Stimulated activated CD8-positive, alpha-beta memory T cell treated with anti-CD3 and anti-CD28 coated beads, Interleukin-12 subunit alpha, Interleukin-12 subunit beta, amount 100 ng/mL, for 24 hours (primary cell): ENCODE measurements at regions not wholly inside any gene's neighbourhood (a gene's known extent, or its start where the extent isn't known, plus 50 kb on each side); places are given as distances from the start of the nearest gene placed in this dataset.
"Not testable (repeated sequence)": the region's sequence is repeated elsewhere in the genome, so short reads cannot be mapped to it uniquely, and the experiment has no call there.

Source experiments
- DNase-seq: peaks from one replicate; pipeline ENCODE4 v3.0.0-alpha.2; 2020; ENCODE audit errors: extremely low read depth

DNA sequence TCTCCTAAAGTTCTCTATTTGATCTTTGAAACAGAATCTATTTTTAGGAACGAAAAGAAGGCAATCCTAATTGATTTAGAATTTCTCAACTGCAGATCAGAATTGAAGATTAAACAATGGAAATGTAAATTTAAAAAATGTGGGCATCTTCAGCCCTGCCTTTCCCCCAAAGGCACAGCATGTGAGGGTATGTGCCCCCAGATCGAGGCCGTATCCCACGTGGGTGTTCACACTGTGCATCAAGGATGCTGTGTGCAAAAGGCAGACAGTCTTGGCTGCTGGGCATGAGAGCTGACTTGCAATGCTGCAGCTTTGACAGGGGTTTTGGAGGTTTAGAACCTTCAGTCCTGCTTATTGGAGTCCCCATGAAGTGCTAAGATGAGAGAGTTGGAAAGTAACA is 346.3 kb downstream of the VRK1 start:
- DNase-seq: no peak

DNA sequence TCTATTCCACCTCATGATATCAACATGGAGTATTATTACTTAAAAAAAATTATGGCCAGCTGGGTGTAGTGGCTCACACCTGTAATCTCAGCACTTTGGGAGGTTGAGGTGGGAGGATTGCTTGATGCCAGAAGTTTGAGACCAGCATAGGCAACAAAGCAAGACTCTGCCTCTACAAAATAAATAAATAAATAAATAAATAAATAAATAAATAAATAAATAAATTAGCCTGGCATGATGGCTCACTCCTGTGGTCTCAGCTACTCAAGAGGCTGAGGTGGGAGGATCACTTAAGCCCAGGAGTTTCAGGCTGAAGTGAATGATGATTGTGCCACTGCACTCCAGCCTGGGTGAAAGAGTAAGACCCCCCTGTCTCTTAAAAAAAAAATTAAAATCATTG is 350.8 kb downstream of the VRK1 start:
- not testable (repeated sequence) for DNase-seq

DNA sequence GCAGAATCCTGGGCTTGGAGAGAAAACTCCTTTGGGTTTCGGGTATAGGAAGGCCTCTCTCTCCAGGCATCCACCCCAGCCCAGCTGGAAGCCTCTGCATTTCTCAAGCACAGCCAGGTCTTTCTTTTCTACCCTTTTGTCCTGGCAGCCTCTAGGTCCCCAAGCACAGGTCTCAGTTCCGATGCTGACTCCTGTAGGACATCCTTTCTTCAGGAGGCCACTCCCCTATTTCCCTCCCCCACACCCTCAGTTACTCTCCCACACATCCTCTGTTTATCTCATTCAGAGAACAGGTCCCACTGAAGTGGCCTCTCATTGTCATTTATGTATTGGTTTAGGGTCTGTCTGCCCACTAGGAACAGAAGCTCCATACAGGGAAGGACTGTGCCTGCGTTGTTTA is 352.6 kb downstream of the VRK1 start:
- no peak for DNase-seq

DNA sequence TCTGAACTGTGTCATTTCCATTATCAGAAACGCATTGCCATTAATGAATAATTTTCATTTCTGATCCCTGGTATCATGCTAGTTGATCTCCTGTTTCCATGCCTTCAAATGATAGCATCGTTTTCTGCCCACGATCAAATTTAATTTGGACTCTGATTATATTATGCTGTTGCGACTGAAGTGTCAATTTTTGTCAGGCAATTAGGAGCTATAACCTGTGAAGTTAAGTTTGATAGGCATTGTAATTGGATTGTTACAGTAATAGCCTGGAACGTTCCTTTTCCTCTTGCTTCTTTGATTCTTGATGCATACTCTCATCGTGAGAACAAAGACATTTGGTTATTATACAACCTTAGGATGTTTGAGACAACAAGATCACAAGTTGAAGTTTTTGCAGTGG is 356.3 kb downstream of the VRK1 start:
- DNase-seq: no peak

DNA sequence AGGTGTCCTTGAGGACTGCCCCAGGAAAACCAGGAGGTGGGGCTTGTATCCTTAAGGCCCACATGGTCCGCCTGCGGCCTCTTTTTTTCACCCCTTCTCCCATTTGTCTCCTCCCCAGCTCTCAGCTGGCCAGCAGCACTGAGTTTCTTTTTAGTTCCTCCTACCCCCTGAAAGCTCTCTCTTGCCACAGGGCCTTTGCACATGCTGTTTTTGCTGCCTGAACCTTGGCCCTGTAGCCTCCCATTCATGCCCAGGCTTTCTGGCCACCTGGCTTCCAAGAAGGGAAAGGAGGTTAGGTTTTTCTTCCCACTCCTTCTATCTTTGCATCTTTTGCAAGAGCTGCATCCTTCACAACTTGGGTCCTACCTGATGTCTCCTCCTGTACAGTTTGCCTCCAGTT is 358.1 kb downstream of the VRK1 start:
- no peak for DNase-seq

DNA sequence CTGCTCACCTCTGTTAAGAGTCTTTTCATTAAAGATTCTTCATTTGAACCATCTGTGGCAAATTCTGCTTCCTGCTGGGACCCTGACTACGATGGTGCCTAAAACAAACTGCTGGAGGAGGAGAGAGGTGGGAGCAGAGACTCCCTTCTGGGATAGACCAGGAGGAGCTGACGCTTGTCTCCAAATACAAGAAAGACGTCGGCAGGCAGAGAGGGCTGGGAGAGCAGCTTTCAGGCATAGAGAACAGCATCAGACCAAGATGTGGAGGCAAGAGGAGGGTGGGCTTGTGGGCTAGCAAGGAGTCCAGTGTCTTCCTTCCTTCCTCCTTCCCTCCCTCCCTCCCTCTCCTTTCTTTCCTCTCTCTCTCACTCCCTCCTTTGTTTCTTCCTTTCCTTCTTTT is 358.6 kb downstream of the VRK1 start:
- DNase-seq: no peak

DNA sequence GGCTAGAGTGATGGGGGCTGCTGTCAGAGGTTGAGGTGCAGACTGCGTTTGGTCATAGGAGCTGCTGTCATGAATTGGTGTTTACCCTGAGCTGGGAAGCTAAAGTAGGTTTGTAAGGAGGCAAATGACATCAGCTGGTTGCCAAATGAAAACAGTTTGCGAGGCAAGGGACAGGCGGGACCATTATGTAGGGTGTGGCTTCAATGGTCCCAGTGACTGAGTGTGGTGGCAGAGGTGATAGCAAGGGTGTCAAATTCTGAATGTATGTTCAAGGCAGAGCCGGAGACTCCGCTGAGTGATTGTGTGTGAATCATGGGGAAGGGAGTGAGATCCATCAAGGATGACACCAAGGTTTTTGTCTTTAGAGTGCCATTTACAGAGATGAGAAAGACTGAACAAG is 359.5 kb downstream of the VRK1 start:
- DNase-seq: no peak

DNA sequence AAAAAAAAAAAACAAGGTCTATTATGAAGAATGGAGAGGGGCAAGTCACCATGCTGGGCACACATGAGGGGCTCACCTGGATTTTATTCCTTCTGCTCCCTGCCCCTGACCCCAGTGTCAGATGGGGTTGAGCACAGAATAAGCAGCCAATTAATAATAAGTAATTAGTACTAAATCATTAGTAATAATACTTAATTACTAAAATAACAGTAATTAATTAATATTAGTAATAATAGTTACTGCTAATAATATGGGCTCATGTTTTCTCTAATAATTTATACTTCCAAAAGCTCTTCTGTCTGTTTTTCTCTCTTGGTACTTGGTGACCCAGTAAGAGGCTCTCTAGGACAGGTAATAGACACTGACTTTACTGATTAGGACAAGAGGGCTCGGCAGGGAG is 360.9 kb downstream of the VRK1 start:
- DNase-seq: no peak

DNA sequence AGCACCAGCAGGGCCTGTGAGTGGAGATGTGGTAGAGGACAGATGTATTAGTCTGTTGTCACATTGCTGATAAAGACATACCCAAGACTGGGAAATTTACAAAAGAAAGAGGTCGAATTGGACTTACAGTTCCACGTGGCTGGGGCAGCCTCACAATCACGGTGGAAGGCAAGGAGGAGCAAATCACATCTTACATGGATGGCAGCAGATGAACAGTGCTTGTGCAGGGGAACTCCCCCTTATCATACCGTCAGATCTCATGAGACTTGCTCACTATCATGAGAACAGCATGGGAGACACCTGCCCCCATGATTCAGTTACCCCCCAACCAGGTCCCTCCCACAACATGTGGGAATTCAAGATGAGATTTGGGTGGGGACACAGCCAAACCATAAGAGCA is 361.9 kb downstream of the VRK1 start:
- DNase-seq: no peak

DNA sequence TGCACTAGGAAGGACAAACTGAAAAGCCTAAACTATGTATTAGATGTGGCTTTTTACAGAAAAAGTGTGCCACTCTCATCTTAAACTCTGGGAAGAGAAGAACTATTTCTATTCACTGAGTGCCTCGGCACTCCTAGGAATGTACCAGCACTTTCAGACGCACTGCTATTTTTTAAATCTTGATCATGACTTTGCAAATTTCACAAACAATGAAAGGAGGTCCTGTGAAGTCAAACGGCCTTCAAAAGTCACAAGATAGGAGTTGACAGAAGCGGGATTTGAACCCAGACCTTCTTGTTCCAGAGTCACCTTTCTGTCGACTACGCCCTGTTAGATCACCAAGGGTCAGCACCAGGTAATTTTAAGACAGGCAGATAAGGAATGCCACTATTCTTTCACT is 365.4 kb downstream of the VRK1 start:
- no peak for DNase-seq

DNA sequence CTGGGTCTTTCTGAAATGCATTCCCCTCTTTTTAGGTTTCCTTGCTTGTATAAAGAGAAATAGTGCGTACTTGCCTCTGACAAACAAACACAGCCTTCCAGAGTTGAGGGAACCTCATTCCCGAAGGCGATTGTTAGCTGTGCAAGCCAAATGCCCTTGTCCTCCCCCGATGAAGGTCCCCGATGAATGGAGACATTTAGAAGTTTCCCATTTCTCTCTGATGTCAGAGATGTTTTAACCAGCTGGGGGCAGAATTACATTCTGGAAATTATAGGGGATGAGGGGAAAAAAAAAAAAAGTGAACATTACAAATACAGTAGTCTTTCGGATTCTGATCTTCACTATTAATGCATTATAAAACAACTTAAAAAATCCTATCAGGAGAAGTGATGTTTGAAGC is 366.8 kb downstream of the VRK1 start:
- DNase-seq: no peak

DNA sequence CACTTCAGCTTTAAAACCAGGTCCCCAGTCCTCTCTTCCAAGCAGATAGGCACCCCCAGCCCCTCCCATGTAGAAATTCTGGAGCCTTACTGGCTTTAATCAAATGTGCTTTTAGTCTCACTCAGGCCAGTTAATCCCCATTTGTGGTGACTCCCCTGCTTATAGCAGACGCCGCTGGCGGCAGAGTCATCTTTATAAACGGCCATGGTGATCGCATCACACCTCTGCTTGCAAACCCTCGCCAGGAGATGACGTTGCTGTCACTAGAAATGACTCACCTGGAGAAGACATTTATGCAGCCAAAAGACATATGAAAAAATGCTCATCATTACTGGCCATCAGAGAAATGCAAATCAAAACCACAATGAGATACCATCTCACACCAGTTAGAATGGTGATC is 369.3 kb downstream of the VRK1 start:
- no peak for DNase-seq

DNA sequence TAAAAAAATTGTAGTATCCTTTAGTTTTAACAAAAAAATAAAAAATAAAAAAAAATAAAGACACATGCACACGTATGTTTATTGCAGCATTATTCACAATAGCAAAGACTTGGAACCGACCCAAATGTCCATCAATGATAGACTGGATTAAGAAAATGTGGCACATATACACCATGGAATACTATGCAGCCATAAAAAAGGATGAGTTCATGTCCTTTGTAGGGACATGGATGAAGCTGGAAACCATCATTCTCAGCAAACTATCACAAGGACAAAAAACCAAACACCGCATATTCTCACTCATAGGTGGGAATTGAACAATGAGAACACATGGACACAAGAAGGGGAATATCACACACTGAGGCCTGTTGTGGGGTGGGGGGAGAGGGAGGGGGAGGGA is 370.4 kb downstream of the VRK1 start:
- not testable (repeated sequence) for DNase-seq

DNA sequence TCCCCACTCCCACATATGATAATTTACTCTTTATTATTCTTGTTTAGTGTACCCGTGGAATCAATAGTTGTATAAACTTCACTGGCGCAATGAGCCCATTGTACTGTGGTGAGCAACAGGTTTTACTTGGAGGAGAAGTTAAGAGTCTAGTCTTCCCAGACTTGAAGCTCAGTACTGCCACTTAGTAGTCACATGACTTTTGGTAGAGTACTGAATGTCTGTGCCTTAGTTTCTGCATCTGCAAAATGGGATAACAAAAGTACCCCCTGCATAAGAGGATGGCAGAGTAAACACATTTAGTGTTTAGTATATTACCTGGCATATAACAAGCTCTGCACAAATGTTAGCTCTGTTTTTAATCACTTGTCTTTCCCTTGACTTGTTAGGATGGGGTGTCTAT is 375.5 kb downstream of the VRK1 start:
- no peak for DNase-seq

DNA sequence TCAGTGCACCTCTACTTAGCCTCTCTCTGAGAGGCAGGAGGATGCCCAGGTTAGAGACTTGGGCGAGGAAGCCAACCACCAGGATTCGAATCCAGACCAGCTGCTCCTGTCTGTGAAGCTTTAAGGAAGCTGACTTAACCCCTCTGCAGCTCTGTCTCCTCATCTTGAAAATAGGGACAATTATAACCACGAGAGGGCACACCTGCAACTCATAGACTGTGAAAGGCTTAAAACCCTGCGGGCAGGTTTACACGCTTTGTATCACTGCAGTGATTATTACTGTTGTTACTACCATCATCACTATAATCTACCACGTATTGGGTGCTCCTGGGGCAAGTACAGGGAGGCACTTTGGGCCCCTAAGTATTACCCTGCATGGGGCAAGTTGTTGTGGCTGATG is 379.8 kb downstream of the VRK1 start:
- DNase-seq: no peak

DNA sequence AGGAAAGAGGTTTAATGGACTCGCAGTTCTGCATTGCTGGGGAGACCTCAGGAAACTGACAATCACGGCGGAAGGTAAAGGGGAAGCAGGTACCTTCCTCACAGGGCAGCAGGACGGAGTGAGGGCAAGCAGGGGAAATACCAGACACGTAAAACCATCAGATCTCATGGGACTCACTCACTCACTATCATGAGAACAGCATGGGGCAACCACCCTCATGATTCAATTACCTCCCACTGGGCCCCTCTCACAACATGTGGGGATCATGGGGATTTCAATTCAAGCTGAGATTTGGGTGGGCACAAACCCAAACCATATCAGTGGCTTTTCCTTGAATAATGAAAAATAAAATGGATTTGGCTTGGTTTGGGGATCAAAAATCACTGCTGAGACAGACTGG is 380.5 kb downstream of the VRK1 start:
- no peak for DNase-seq

DNA sequence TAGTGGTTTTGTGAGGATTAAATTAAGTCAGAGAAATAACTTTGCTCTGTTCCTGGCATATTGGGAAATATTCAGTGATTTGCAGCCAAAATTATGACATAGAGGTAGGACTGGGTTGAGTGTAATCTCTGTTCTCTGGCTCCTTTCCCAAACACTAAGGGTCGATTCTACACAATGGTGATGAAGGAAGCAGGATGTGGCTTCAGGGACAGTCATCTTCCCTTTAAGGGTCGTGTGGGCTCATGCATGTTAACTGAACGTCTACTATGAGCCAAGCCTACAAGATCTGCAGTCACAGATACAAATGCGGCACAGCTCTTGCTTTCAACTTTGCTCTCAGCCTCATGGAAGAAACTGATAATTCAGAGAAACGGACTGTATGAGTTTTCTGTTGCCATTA is 381.6 kb downstream of the VRK1 start:
- no peak for DNase-seq

DNA sequence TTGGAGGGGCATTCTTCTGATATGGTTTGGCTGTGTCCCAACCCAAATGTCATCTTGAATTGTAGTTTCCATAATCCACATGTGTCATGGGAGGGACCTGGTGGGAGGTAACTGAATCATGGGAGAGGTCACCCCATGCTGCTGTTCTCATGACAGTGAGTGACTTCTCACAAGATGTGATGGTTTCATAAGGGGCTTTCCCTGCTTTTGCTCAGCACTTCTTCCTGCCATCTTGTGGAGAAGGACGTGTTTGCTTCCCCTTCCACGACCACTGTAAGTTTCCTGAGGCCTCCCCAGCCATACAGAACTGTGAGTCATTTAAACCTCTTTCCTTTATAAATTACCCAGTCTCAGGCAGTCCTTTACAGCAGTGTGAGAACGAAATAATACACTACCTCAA is 382.4 kb downstream of the VRK1 start:
- no peak for DNase-seq

DNA sequence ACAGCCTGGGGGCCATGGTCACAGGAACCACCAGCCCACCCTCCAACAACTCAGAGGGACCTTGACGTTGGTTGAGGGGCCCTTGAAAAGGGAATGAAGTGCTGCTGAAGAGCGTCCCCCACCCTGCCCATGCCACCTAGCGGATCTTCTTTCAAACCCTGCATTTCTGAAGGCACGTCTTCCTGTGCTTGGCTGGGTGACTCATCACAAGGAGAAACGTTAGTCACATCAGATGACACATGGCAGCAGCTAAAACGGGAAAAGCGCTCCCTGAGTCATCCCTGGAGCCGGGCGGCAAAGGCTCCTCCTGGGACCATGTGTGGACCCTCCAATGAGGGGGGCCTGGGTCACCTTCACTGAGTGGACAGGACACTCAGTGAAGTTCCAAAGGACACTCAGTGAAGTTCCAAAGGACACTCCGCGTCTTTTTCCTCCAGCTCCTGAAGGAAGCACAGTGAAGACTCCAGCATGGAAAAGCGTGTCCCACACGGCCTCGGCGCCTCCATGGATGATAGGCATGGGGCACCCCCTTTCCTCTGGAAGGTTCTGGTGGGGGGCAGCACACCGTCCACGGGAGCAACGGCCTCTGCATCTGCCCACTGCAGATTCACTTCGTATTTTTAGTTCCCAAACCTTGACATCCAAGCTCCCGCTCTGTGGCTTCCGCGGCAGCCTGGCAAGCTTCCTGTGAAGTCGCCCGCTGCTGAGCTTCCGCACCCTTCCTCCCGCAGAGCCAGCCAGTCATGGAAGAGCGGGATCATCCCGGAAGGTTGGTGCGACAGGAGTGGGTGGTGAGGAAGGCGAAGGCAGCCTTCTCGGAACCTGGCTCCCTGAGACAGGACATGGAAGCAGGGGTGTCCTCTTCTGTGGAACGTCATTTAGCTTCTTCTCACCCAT is 383.4 kb downstream of the VRK1 start:
- DNase-seq: no peak

DNA sequence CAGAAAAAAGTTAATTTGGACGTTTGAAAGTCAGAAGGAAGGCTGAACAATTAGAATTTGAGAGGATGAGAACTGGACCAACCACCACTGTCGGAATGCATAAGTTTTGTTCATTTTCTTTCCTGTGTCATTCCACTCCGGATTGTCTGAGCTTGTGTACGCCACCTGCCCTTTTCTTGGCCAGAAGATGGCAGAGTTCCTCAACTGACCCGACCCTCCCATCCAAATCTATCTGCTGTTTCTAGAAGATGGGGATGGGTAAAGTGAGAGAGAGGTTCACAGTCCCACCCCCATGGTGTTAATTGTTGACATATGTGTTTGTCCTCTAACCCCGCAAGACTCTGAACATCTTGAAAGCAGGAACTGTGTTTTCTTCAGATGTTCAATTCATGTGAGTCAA is 388.0 kb downstream of the VRK1 start:
- no peak for DNase-seq

DNA sequence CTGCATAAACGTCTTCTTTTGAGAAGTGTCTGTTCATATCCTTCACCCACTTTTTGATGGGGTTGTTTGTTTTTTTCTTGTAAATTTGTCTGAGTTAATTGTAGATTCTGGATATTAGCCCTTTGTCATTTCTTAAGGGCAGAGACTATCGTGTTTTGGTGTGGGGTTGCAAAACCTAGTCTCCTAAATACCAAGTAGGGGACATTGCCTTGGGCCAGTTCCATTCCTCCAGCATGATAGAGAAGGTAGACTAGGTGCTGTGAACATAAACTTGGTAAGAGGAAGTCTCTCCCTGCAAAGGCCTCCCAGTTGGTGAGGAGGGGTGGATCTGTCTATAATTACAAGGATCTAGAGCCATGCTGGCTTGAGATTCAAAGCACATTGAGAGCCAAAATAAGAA is 390.7 kb downstream of the VRK1 start:
- DNase-seq: no peak

DNA sequence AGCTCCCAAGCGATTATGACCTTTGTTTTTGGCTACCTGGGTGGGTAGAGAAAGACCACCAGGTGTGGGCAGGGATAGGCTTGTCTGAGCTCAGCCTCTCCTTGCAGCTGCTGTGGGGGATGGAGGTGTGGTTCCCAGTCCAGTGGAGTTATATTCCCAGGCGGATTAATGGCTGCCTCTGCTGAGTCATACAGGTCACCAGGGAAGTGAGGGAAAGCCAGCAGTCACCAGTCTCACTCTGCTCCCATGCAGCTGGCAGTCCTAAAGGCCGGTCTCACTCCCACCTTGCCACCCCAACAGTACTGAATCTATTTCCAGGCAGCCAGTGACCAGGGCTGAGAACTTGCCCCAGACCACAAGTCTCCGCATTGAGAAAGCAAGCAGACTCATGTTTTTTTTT is 399.2 kb downstream of the VRK1 start:
- no peak for DNase-seq

DNA sequence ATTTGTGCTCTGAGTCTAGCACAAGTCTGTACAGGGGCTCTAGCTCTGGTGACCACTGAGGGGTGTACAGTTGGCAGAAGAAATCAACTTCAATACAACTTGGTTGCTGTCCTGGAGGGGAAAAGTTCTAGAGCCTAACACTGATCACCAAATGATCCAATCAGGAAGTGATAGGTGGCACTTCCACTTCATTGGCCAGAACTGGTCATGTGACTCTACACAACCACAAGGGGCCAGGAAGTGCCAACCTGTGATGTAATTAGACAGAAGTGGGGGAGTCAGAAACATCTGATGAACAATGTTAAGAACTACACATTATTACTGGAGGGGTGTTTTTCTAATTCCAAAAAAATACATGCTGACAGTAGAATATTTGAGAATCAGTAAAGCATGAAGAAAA is 401.6 kb downstream of the VRK1 start:
- no peak for DNase-seq

DNA sequence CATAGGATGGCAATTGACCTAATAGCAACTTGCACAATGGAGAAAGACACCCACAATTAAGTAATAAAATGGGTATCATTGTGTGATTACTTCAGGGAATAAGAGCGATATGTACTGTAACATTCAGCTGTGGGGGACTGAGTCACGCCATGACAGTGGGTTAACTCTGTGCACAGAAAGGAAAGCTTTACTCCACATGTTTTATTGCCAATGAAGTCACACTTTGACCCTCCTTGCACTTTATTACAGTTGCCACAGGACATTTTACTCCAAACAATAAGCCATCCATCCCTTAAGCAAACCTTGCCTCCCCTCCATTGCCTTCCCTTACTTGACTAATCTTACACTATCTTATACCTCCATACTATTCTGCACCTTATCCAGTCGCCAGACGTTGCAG is 403.1 kb downstream of the VRK1 start:
- no peak for DNase-seq
